SU-DHL-6 (cell line): ENCODE measurements at regions not wholly inside any gene's neighbourhood (a gene's known extent, or its start where the extent isn't known, plus 50 kb on each side); places are given as distances from the start of the nearest gene placed in this dataset.
A peak's percentile ranks its signal among the peaks of the same experiment; 100 is the strongest.

Source experiments
- EZH2phosphoT487 ChIP-seq: fragments of 200-600 bp; sonication (generic), shearing (Covaris generic); conservative IDR thresholded peaks from 2 replicates; pipeline ENCODE4 v1.6.1; 2018; ENCODE audit warnings: mild to moderate bottlenecking, antibody characterized with exemption, low read length, moderate library complexity, mixed read lengths
- TF ChIP-seq, protein P1 (sequence below): fragments of 200-600 bp; sonication (generic); IDR thresholded peaks from one replicate; pipeline ENCODE4 v1.5.1; 2017; ENCODE audit warnings: antibody characterized with exemption, mild to moderate bottlenecking, low read length, moderate library complexity; ENCODE audit not compliant: insufficient read depth, poor library complexity, severe bottlenecking

- TF ChIP-seq, protein P1, sequence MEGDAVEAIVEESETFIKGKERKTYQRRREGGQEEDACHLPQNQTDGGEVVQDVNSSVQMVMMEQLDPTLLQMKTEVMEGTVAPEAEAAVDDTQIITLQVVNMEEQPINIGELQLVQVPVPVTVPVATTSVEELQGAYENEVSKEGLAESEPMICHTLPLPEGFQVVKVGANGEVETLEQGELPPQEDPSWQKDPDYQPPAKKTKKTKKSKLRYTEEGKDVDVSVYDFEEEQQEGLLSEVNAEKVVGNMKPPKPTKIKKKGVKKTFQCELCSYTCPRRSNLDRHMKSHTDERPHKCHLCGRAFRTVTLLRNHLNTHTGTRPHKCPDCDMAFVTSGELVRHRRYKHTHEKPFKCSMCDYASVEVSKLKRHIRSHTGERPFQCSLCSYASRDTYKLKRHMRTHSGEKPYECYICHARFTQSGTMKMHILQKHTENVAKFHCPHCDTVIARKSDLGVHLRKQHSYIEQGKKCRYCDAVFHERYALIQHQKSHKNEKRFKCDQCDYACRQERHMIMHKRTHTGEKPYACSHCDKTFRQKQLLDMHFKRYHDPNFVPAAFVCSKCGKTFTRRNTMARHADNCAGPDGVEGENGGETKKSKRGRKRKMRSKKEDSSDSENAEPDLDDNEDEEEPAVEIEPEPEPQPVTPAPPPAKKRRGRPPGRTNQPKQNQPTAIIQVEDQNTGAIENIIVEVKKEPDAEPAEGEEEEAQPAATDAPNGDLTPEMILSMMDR: peak; percentile 97
- TF ChIP-seq EZH2phosphoT487: no peak
These were observed 503.5 kb upstream of the PKN2 start for GRCh38 chr1:88180449-88181108.
